HG03135 (cell line): ENCODE measurements at regions not wholly inside any gene's neighbourhood (a gene's known extent, or its start where the extent isn't known, plus 50 kb on each side); places are given as distances from the start of the nearest gene placed in this dataset.

ENCODE experiments used
- ATAC-seq: cut with Tn5 transposase; IDR thresholded peaks from one replicate; pipeline ENCODE4 v1.9.1; 2021; ENCODE audit warnings: mild to moderate bottlenecking, moderate library complexity; ENCODE audit not compliant: unreplicated experiment

- no peak for ATAC-seq
Measured at GRCh38 chr14:62130441-62130840, 368.2 kb downstream of the SNAPC1 start.

GRCh38 chr14:62133776-62134550 lies 371.7 kb downstream of the SNAPC1 start:
- no peak for ATAC-seq

- no peak for ATAC-seq
Measured at GRCh38 chr14:62138593-62138992, 376.4 kb downstream of the SNAPC1 start.

GRCh38 chr14:62141139-62141538 lies 378.9 kb downstream of the SNAPC1 start:
- no peak for ATAC-seq

- ATAC-seq = no peak
Measured at GRCh38 chr14:62143245-62143644, 381.0 kb downstream of the SNAPC1 start.

GRCh38 chr14:62144863-62145262 lies 382.6 kb downstream of the SNAPC1 start:
- ATAC-seq = no peak

GRCh38 chr14:62146030-62146429 lies 383.8 kb downstream of the SNAPC1 start:
- no peak for ATAC-seq

- no peak for ATAC-seq
Measured at GRCh38 chr14:62156052-62156451, 393.8 kb downstream of the SNAPC1 start.

- no peak for ATAC-seq
Measured at GRCh38 chr14:62158779-62159178, 396.6 kb downstream of the SNAPC1 start.

GRCh38 chr14:62159314-62159713 lies 397.1 kb downstream of the SNAPC1 start:
- ATAC-seq = no peak

GRCh38 chr14:62162998-62163589 lies 400.9 kb downstream of the SNAPC1 start:
- ATAC-seq = no peak

- no peak for ATAC-seq
Measured at GRCh38 chr14:62168564-62169155, 406.4 kb downstream of the SNAPC1 start.

- ATAC-seq = no peak
Measured at GRCh38 chr14:62179367-62180018, 417.3 kb downstream of the SNAPC1 start.

- ATAC-seq = no peak
Measured at GRCh38 chr14:62181591-62181990, 419.4 kb downstream of the SNAPC1 start.

GRCh38 chr14:62185078-62185477 lies 422.9 kb downstream of the SNAPC1 start:
- no peak for ATAC-seq

- no peak for ATAC-seq
Measured at GRCh38 chr14:62187265-62187664, 425.0 kb downstream of the SNAPC1 start.

GRCh38 chr14:62189698-62190097 lies 427.5 kb downstream of the SNAPC1 start:
- no peak for ATAC-seq

GRCh38 chr14:62206456-62206855 lies 444.2 kb downstream of the SNAPC1 start:
- ATAC-seq = no peak

- ATAC-seq = no peak
Measured at GRCh38 chr14:62209287-62209899, 447.2 kb downstream of the SNAPC1 start.

GRCh38 chr14:62213516-62213915 lies 451.3 kb downstream of the SNAPC1 start:
- ATAC-seq = no peak

- no peak for ATAC-seq
Measured at GRCh38 chr14:62216121-62216520, 453.9 kb downstream of the SNAPC1 start.
